ENCODE measurements at regions not wholly inside any gene's neighbourhood (a gene's known extent, or its start where the extent isn't known, plus 50 kb on each side); places are given as distances from the start of the nearest gene placed in this dataset.

- TF ChIP-seq FOXP1 (CRISPR knock-in tag; IDR thresholded peaks at IDR 0.05; ENCODE audit: borderline replicate concordance) (no peak), ZNF121 (CRISPR knock-in tag; IDR thresholded peaks at IDR 0.05) (no peak), ZNF232 (CRISPR knock-in tag; IDR thresholded peaks at IDR 0.05) (no peak), AR (CRISPR knock-in tag; IDR thresholded peaks at IDR 0.05) (no peak), E2F5 (CRISPR knock-in tag; IDR thresholded peaks at IDR 0.05) (no peak), MXD4 (CRISPR knock-in tag; IDR thresholded peaks at IDR 0.05; ENCODE audit: borderline replicate concordance) (no peak), ZNF532 (CRISPR knock-in tag; IDR thresholded peaks at IDR 0.05; ENCODE audit: borderline replicate concordance) (no peak), ZNF219 (CRISPR knock-in tag; IDR thresholded peaks at IDR 0.05; ENCODE audit: borderline replicate concordance) (no peak), ATF1 (CRISPR knock-in tag; IDR thresholded peaks at IDR 0.05) (no peak), ZNF396 (CRISPR knock-in tag; IDR thresholded peaks at IDR 0.05; ENCODE audit: borderline replicate concordance) (no peak), ARID4B (CRISPR knock-in tag; IDR thresholded peaks at IDR 0.05; ENCODE audit: borderline replicate concordance) (no peak), HMGA2 (CRISPR knock-in tag; IDR thresholded peaks at IDR 0.05) (no peak)
These were observed 145.5 kb downstream of the ACKR3 start (continued) for GRCh38 chr2:236715077-236715476.

GRCh38 chr2:236715491-236715961 is 145.9 kb downstream of the ACKR3 start:
- Mint-ChIP-seq H3K4me1 (no peaks in the 10 kb centered on the region), H3K27ac (no peak overlapping the region), H3K4me3 (no peak overlapping the region), H3K9me3 (no peaks in the 10 kb centered on the region), H3K36me3 (no peaks in the 10 kb centered on the region), H3K27me3 (ENCODE audit: low read depth) (no peaks in the 10 kb centered on the region)
- POLR2A ChIA-PET, result no interaction called here
- CTCF ChIA-PET, result no interaction called here
- DNase-seq (ENCODE audit: low spot score) (no peak), ATAC-seq (no peak)
- no peak for TF ChIP-seq FOXP1 (CRISPR knock-in tag; IDR thresholded peaks at IDR 0.05; ENCODE audit: borderline replicate concordance)
- TF ChIP-seq ATF2 (CRISPR knock-in tag; IDR thresholded peaks at IDR 0.05; ENCODE audit: borderline replicate concordance, low read depth), result no peak
- no peak for TF ChIP-seq E2F5 (CRISPR knock-in tag; IDR thresholded peaks at IDR 0.05)
- TF ChIP-seq NR3C1 (CRISPR knock-in tag; conservative IDR thresholded peaks at IDR 0.05; ENCODE audit: low read depth), result no peak
- no peak for TF ChIP-seq TEAD4 (CRISPR knock-in tag; IDR thresholded peaks at IDR 0.05)
- no peak for TF ChIP-seq USF2 (CRISPR knock-in tag; IDR thresholded peaks at IDR 0.05)
- TF ChIP-seq ZNF416 (CRISPR knock-in tag; IDR thresholded peaks at IDR 0.05), result no peak
